ENCODE measurements at regions not wholly inside any gene's neighbourhood (a gene's known extent, or its start where the extent isn't known, plus 50 kb on each side); places are given as distances from the start of the nearest gene placed in this dataset.
"Not testable (repeated sequence)": the region's sequence is repeated elsewhere in the genome, so short reads cannot be mapped to it uniquely, and the experiment has no call there.

DNA sequence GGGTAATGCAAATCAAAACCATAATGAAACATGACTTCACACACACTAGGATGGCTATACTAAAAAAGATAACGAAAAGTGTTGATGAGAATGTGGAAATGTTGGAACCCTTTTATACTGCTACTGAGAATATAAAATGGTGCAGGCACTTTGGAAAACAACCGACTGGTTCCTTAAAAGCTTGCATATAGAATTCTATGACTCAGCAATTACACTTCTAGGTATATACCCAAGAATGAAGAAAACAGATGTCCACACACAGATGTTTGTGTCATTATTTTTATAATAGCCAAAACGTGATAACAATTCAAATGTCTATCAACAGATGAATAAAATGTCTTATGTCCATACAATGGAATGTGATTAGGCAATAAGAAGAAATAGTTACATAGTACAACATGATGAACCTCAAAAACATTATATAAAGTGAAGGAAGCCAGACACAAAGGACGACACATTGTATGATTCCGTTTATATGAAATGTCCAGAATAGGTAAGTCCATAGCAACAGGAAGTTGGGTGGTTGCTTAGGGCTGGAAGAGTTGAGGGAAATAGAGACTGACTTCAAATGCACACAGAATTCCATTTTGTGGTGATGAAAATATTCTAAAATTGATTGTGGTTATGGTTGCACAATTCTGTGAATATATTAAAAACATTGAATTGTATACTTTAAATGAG, 148.3 kb upstream of the PHYHIPL start:
- H3K27me3 ChIP-seq (ENCODE audit: control insufficient read depth, insufficient read depth, low read length) = no peaks in the 10 kb centered on the region
- H3K4me3 ChIP-seq (ENCODE audit: low read length) = no peak overlapping the region
- H3K36me3 ChIP-seq (ENCODE audit: control insufficient read depth, low read depth, low read length) = no peaks in the 10 kb centered on the region
- no peaks in the 10 kb centered on the region for H3K4me1 ChIP-seq (ENCODE audit: control insufficient read depth, low read depth, low read length)
- H3K9ac ChIP-seq (ENCODE audit: low read length) = no peak overlapping the region
- no peak overlapping the region for H3K27ac ChIP-seq (ENCODE audit: low read length)
- H3K9me3 ChIP-seq (ENCODE audit: control insufficient read depth, low read depth, low read length) = no peaks in the 10 kb centered on the region

DNA sequence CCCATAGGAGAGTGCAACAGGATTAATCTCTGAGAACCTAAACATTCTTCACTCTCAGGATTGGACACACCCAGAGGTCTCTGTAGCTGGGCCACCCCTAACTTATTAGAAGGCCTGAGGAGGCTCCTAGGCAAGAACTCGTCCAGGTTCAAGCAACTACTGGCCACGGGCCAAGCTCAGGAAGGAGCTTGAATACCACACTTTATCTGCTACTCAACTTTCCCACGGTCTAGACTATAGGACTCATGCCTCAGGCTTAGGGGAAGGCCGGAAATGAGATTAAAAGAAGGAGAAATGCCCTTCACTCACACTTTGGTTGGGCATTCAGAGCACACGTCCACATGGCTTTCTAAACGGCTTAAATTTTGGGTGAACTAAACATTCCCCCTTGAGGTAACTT, 142.8 kb upstream of the PHYHIPL start:
- no peak overlapping the region for H3K27ac ChIP-seq (ENCODE audit: low read length)
- H3K9ac ChIP-seq (ENCODE audit: low read length) = no peak overlapping the region
- no peaks in the 10 kb centered on the region for H3K9me3 ChIP-seq (ENCODE audit: control insufficient read depth, low read depth, low read length)
- no peaks in the 10 kb centered on the region for H3K36me3 ChIP-seq (ENCODE audit: control insufficient read depth, low read depth, low read length)
- no peak overlapping the region for H3K4me3 ChIP-seq (ENCODE audit: low read length)
- H3K27me3 ChIP-seq (ENCODE audit: control insufficient read depth, insufficient read depth, low read length) = no peaks in the 10 kb centered on the region
- H3K4me1 ChIP-seq (ENCODE audit: control insufficient read depth, low read depth, low read length) = no peaks in the 10 kb centered on the region

DNA sequence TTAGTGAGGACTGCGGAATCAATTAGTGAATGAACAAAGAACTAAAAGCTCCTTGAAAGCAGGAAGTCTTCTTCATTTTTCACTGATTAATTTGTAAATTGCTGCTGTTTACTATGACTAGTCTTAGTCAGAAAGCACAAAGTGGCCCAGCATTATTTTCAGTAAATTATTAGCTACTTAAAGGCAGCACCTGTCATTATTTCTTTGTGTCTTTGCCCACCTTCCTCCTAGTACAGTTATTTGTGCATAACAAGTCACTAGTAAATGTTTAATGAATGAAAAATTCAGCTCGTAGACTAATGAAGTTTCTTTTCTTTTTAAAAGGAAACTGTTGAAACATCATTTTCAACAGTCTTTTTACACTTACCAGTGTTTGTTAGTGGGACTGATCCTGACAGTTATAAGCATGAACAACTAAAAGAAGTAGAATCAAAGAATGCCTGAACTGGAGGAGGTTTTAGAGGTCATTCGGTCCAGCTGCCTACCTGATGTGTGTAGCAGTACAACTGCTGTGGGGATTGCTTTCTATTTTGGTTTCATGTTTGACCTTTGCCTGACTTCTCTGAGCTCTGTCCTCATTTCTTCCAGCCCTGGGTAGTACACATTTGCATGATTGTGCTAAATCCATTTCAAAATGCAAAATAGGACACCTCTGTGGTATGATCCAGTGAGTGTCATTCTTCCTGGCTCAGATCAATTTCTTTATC, 140.0 kb upstream of the PHYHIPL start:
- no peaks in the 10 kb centered on the region for H3K36me3 ChIP-seq (ENCODE audit: control insufficient read depth, low read depth, low read length)
- no peak overlapping the region for H3K9ac ChIP-seq (ENCODE audit: low read length)
- H3K4me3 ChIP-seq (ENCODE audit: low read length) = no peak overlapping the region
- no peak overlapping the region for H3K27ac ChIP-seq (ENCODE audit: low read length)
- H3K27me3 ChIP-seq (ENCODE audit: control insufficient read depth, insufficient read depth, low read length) = no peaks in the 10 kb centered on the region
- no peaks in the 10 kb centered on the region for H3K4me1 ChIP-seq (ENCODE audit: control insufficient read depth, low read depth, low read length)
- no peaks in the 10 kb centered on the region for H3K9me3 ChIP-seq (ENCODE audit: control insufficient read depth, low read depth, low read length)

DNA sequence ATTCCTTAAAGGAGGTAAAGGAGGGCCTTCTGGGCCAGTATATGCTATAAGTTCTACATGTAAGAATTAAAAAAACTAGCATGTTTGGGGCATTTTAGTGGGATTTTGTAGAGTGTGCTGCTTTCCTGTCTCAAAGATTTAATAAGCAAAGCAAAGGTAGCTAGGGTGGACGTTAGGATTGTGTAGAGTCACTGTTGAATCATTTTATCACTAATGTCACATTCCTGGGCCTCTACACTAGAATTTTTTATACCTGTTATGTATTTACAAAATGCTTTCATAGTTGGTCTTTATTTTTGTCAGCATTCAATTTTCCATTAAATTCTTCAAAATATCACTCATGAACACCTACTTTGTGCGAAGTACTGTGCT, 139.4 kb upstream of the PHYHIPL start:
- Histone ChIP-seq H3K9ac (ENCODE audit: low read length) (no peak overlapping the region), H3K36me3 (ENCODE audit: control insufficient read depth, low read depth, low read length) (no peaks in the 10 kb centered on the region), H3K27me3 (ENCODE audit: control insufficient read depth, insufficient read depth, low read length) (no peaks in the 10 kb centered on the region), H3K9me3 (ENCODE audit: control insufficient read depth, low read depth, low read length) (no peaks in the 10 kb centered on the region), H3K4me3 (ENCODE audit: low read length) (no peak overlapping the region), H3K27ac (ENCODE audit: low read length) (no peak overlapping the region), H3K4me1 (ENCODE audit: control insufficient read depth, low read depth, low read length) (no peaks in the 10 kb centered on the region)

DNA sequence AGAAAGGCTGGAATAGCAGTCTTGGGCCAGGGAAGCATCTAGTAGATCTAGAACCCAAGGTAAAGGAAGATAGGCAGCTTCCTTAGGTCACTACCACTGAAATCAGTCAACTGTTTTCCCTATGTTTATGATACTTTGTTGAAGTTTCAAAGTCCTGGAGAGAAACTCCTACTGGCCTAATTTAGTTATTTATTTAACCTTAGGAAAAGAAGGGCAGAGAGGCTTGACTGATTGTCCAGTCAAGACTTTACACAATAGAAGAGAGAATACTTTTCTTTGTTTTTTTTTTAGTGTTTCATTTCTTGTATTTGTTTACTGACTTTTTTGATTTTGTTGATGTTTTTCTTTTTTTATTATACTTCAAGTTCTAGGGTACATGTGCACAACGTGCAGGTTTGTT, 138.9 kb upstream of the PHYHIPL start:
- Histone ChIP-seq H3K36me3 (ENCODE audit: control insufficient read depth, low read depth, low read length) (no peaks in the 10 kb centered on the region), H3K4me3 (ENCODE audit: low read length) (no peak overlapping the region), H3K9me3 (ENCODE audit: control insufficient read depth, low read depth, low read length) (no peaks in the 10 kb centered on the region), H3K27me3 (ENCODE audit: control insufficient read depth, insufficient read depth, low read length) (no peaks in the 10 kb centered on the region), H3K9ac (ENCODE audit: low read length) (no peak overlapping the region), H3K4me1 (ENCODE audit: control insufficient read depth, low read depth, low read length) (no peaks in the 10 kb centered on the region), H3K27ac (ENCODE audit: low read length) (no peak overlapping the region)

DNA sequence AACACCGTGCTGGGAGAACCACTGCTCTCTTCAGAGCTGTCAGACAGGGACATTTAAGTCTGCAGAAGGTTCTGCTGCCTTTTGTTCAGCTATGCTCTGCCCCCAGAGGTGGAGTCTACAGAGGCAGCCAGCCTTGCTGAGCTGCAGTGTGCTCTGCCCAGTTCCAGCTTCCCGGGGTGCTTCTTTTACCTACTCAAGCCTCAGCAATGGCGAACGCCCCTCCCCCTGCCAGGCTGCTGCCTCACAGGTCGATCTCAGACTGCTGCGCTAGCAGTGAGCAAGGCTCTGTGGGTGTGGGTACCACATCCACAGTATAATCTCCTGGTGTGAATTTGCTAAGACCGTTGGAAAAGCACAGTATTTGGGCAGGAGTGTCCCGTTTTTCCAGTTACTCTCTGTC, 133.1 kb upstream of the PHYHIPL start:
- not testable (repeated sequence) for H3K27ac ChIP-seq (ENCODE audit: low read length); H3K4me1 ChIP-seq (ENCODE audit: control insufficient read depth, low read depth, low read length); H3K27me3 ChIP-seq (ENCODE audit: control insufficient read depth, insufficient read depth, low read length); H3K36me3 ChIP-seq (ENCODE audit: control insufficient read depth, low read depth, low read length); H3K4me3 ChIP-seq (ENCODE audit: low read length); H3K9me3 ChIP-seq (ENCODE audit: control insufficient read depth, low read depth, low read length); H3K9ac ChIP-seq (ENCODE audit: low read length)

DNA sequence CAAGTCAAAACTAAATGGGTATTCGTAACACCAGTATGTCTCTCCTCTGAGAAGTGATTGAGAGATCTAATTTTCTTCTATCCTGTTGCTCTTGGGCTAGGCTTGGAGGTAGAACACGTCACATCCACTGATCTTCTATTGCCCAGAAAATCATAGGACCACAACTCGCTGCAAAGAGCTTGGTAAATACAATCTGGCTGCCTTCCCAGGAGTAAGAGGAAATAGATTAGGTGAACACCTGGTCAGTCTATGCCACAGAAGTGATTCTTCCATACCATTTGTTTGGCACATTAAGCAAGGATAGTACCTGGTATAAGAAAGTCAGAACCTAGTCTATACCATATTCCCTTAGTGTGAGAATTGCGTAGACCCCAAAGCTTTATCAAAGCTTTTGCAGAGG, 129.3 kb upstream of the PHYHIPL start:
- H3K4me3 ChIP-seq (ENCODE audit: low read length) = no peak overlapping the region
- H3K27ac ChIP-seq (ENCODE audit: low read length) = no peak overlapping the region
- no peaks in the 10 kb centered on the region for H3K36me3 ChIP-seq (ENCODE audit: control insufficient read depth, low read depth, low read length)
- no peaks in the 10 kb centered on the region for H3K27me3 ChIP-seq (ENCODE audit: control insufficient read depth, insufficient read depth, low read length)
- no peaks in the 10 kb centered on the region for H3K9me3 ChIP-seq (ENCODE audit: control insufficient read depth, low read depth, low read length)
- H3K4me1 ChIP-seq (ENCODE audit: control insufficient read depth, low read depth, low read length) = peaks cover 2% of the 10 kb centered on the region
- no peak overlapping the region for H3K9ac ChIP-seq (ENCODE audit: low read length)

DNA sequence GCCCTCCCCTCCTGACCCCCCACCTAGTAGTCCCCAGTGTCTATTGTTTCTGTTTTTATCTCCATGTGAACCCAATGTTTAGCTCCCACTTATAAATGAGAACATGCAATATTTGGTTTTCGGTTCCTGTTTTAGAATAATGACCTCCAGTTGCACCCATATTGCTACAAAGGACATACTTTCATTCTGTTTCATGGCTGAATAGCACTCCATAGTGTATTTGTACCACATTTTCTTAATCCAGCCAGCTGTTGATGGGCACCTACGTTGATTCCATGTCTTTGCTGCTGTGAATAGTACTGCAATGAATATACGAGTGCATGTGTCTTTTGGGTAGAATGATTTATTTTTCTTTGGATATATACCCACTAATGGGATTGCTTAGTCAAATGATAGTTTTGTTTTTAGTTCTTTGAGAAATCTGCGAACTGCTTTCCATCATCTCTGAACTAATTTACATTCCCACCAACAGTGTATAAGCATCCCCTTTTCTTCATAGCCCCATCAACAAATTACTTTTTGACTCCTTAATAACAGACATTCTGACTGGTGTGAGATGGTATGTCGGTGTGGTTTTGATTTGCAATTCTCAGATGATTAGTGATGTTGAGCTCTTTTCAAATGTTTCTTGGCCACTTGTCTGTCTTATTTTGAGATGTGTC, 128.4 kb upstream of the PHYHIPL start:
- Histone ChIP-seq H3K9ac (ENCODE audit: low read length) (no peak overlapping the region), H3K4me3 (ENCODE audit: low read length) (no peak overlapping the region), H3K27ac (ENCODE audit: low read length) (no peak overlapping the region)

DNA sequence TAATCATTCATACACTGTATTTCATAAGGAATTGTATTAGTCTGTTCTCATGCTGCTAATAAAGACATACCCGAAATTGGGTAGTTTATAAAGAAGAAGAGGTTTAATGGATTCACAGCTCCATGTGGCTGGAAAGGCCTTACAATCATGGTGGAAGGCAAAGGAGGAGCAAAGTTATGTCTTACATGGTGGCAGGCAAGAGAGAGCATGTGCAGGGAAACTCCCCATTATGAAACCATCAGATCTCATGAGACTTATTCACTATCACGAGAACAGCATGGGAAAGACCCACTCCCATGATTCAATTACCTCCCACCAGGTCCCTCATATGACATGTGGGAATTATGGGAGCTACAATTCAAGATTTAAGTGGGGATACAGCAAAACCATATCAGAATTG, 122.9 kb upstream of the PHYHIPL start:
- H3K36me3 ChIP-seq (ENCODE audit: control insufficient read depth, low read depth, low read length); H3K4me1 ChIP-seq (ENCODE audit: control insufficient read depth, low read depth, low read length); H3K4me3 ChIP-seq (ENCODE audit: low read length); H3K9me3 ChIP-seq (ENCODE audit: control insufficient read depth, low read depth, low read length); H3K27me3 ChIP-seq (ENCODE audit: control insufficient read depth, insufficient read depth, low read length); H3K9ac ChIP-seq (ENCODE audit: low read length); H3K27ac ChIP-seq (ENCODE audit: low read length): not testable (repeated sequence)

More for the DNA sequence above, 128.4 kb upstream of the PHYHIPL start:
- Histone ChIP-seq H3K27me3 (ENCODE audit: control insufficient read depth, insufficient read depth, low read length) (no peaks in the 10 kb centered on the region), H3K4me1 (ENCODE audit: control insufficient read depth, low read depth, low read length) (peaks cover under 1% of the 10 kb centered on the region), H3K36me3 (ENCODE audit: control insufficient read depth, low read depth, low read length) (no peaks in the 10 kb centered on the region), H3K9me3 (ENCODE audit: control insufficient read depth, low read depth, low read length) (no peaks in the 10 kb centered on the region)

DNA sequence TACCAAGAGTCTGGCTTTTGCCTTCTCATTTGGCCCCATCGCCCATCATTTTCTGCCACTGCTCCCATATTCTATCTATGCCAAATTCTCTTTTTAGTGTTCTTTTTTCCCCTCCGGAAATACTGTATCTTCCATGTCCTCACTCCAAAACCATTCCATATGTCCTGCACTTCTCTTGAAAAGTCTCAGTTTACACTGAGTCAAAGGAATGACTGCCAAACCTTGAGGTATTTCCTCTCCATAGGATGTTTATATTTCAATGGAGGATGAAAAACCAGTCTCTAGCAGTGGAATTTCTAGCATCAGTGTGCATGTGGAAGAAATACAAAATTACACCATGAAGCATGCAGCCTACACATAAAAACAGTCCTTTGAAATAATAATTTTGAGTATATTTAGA, 121.4 kb upstream of the PHYHIPL start:
- H3K4me3 ChIP-seq (ENCODE audit: low read length) = no peak overlapping the region
- H3K9me3 ChIP-seq (ENCODE audit: control insufficient read depth, low read depth, low read length) = no peaks in the 10 kb centered on the region
- no peak overlapping the region for H3K27ac ChIP-seq (ENCODE audit: low read length)
- no peak overlapping the region for H3K9ac ChIP-seq (ENCODE audit: low read length)
- no peaks in the 10 kb centered on the region for H3K36me3 ChIP-seq (ENCODE audit: control insufficient read depth, low read depth, low read length)
- H3K4me1 ChIP-seq (ENCODE audit: control insufficient read depth, low read depth, low read length) = no peaks in the 10 kb centered on the region
- H3K27me3 ChIP-seq (ENCODE audit: control insufficient read depth, insufficient read depth, low read length) = no peaks in the 10 kb centered on the region

DNA sequence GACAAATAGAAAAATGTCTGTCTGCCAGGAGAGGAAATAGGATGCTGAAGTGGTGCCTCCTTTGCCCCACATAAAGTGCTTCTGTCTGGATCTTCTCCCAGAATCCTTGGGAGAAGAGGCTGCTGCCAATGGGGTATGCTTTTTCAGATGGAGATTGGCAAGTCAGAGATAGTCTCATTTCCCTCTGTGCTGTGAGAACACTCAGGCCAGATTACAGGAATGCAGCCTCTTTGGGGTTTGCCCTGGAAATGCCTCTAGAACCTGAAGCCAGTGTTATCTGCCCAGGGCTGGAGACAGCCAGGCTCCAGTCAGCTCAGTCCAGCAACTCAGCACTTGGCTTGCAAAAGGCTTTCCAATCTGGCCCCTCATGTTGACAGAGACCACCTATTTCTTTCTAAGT, 119.1 kb upstream of the PHYHIPL start:
- Histone ChIP-seq H3K27ac (ENCODE audit: low read length) (no peak overlapping the region), H3K4me3 (ENCODE audit: low read length) (no peak overlapping the region), H3K27me3 (ENCODE audit: control insufficient read depth, insufficient read depth, low read length) (no peaks in the 10 kb centered on the region), H3K9me3 (ENCODE audit: control insufficient read depth, low read depth, low read length) (no peaks in the 10 kb centered on the region), H3K4me1 (ENCODE audit: control insufficient read depth, low read depth, low read length) (peaks cover 5% of the 10 kb centered on the region), H3K9ac (ENCODE audit: low read length) (no peak overlapping the region), H3K36me3 (ENCODE audit: control insufficient read depth, low read depth, low read length) (no peaks in the 10 kb centered on the region)

DNA sequence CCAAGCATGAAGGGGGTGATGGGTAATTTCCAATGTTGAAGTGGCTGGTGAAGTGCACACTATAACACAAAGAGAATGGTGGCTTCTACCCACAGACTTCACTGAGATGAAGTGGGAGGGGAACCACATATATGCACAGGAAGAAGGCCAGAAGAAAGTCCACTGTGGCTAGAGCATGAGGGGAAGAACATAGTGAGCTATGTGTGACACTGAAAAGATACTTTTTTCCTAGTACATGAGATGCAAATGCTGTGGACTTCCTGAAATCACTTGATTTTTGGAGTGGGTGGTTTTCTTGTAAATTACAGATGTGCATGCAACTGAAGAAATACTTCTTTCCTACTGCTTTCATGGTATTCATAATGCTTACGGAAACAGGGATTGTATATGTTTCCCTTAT, 115.6 kb upstream of the PHYHIPL start:
- H3K27ac ChIP-seq (ENCODE audit: low read length) = no peak overlapping the region
- H3K4me3 ChIP-seq (ENCODE audit: low read length) = no peak overlapping the region
- H3K4me1 ChIP-seq (ENCODE audit: control insufficient read depth, low read depth, low read length) = peaks cover 5% of the 10 kb centered on the region
- H3K36me3 ChIP-seq (ENCODE audit: control insufficient read depth, low read depth, low read length) = no peaks in the 10 kb centered on the region
- no peaks in the 10 kb centered on the region for H3K27me3 ChIP-seq (ENCODE audit: control insufficient read depth, insufficient read depth, low read length)
- no peaks in the 10 kb centered on the region for H3K9me3 ChIP-seq (ENCODE audit: control insufficient read depth, low read depth, low read length)
- no peak overlapping the region for H3K9ac ChIP-seq (ENCODE audit: low read length)
